Testis (tissue), 2 donors: ENCODE measurements at regions not wholly inside any gene's neighbourhood (a gene's known extent, or its start where the extent isn't known, plus 50 kb on each side); places are given as distances from the start of the nearest gene placed in this dataset.
"Not testable (repeated sequence)": the region's sequence is repeated elsewhere in the genome, so short reads cannot be mapped to it uniquely, and the experiment has no call there.

ENCODE experiments used
- DNase-seq: peaks from one replicate; pipeline ENCODE4 v3.0.0-alpha.2; 2019
- H3K27ac ChIP-seq, 2 donors: fragments of 200-600 bp; sonication (generic); one replicate each; pipeline ENCODE4 v1.5.1; 2019
- H3K27me3 ChIP-seq: fragments of 200-600 bp; sonication (generic); one replicate; pipeline ENCODE4 v1.5.1; 2019
- H3K36me3 ChIP-seq: fragments of 200-600 bp; sonication (generic); one replicate; pipeline ENCODE4 v1.5.1; 2017; ENCODE audit warnings: low read depth; ENCODE audit errors: missing control alignments
- H3K4me1 ChIP-seq: fragments of 200-600 bp; sonication (generic); one replicate; pipeline ENCODE4 v1.5.1; 2019
- H3K4me3 ChIP-seq, 2 donors: fragments of 200-600 bp; sonication (generic); one replicate each; pipeline ENCODE4 v1.5.1; 2017 to 2019
- H3K9me3 ChIP-seq: fragments of 200-600 bp; sonication (generic); one replicate; pipeline ENCODE4 v1.5.1; 2017
- POLR2A ChIP-seq: fragments of 450-650 bp; IDR thresholded peaks from one replicate; pipeline ENCODE4 v1.6.1; 2017; ENCODE audit warnings: antibody characterized with exemption, mild to moderate bottlenecking, moderate library complexity
- WGBS, 2 donors: methylation state at CpG; one replicate each; pipeline ENCODE4 v1.1.5; 2018; 5-methylcytosine and 5-hydroxymethylcytosine counted together
- intact Hi-C: fragments of 100-400 bp; cut with DNase I; formaldehyde crosslinking; loops from one replicate; pipeline ENCODE4 v1.15.1; 2023; ENCODE audit warnings: low total_unique reads
- TF ChIP-seq, protein P1 (sequence below), 3 experiments: fragments of 450-650 bp in 2 of 3; fragments of 200-600 bp in 1 of 3; sonication (generic) in 1 of 3; IDR thresholded peaks; one replicate each; pipeline ENCODE4 v1.5.1; 2016 to 2019; ENCODE audit warnings: antibody characterized with exemption in 3 of 3, mild to moderate bottlenecking in 2 of 3, moderate library complexity in 1 of 3

- Histone ChIP-seq H3K27me3 (no peaks in the 10 kb centered on the region), H3K4me1 (no peaks in the 10 kb centered on the region), H3K9me3 (no peaks in the 10 kb centered on the region), H3K4me3 (no peak overlapping the region), H3K36me3 (no peaks in the 10 kb centered on the region), H3K27ac (no peak overlapping the region)
- WGBS, 2 donors, result 82% methylated on average over 10 of the region's 10 CpGs
- DNase-seq, result no peak
- TF ChIP-seq, protein P1, sequence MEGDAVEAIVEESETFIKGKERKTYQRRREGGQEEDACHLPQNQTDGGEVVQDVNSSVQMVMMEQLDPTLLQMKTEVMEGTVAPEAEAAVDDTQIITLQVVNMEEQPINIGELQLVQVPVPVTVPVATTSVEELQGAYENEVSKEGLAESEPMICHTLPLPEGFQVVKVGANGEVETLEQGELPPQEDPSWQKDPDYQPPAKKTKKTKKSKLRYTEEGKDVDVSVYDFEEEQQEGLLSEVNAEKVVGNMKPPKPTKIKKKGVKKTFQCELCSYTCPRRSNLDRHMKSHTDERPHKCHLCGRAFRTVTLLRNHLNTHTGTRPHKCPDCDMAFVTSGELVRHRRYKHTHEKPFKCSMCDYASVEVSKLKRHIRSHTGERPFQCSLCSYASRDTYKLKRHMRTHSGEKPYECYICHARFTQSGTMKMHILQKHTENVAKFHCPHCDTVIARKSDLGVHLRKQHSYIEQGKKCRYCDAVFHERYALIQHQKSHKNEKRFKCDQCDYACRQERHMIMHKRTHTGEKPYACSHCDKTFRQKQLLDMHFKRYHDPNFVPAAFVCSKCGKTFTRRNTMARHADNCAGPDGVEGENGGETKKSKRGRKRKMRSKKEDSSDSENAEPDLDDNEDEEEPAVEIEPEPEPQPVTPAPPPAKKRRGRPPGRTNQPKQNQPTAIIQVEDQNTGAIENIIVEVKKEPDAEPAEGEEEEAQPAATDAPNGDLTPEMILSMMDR (IDR thresholded peaks at IDR 0.05), result no peak
- TF ChIP-seq POLR2A, result no peak
- intact Hi-C loops, result no loop called here
These were observed 63.0 kb upstream of the TSC22D2 start for GRCh38 chr3:150345021-150345538.

- intact Hi-C loops, result no loop called here
- H3K4me3 ChIP-seq, result no peak overlapping the region
- no peak overlapping the region for H3K27ac ChIP-seq
These were observed 63.9 kb upstream of the TSC22D2 start for GRCh38 chr3:150344079-150344759.

GRCh38 chr3:150342896-150343467 lies 65.1 kb upstream of the TSC22D2 start:
- no peak for DNase-seq

More at GRCh38 chr3:150344079-150344759, 63.9 kb upstream of the TSC22D2 start:
- Histone ChIP-seq H3K9me3 (no peaks in the 10 kb centered on the region), H3K36me3 (no peaks in the 10 kb centered on the region), H3K4me1 (no peaks in the 10 kb centered on the region), H3K27me3 (no peaks in the 10 kb centered on the region)
- TF ChIP-seq, protein P1 (IDR thresholded peaks at IDR 0.05), result no peak
- TF ChIP-seq POLR2A, result no peak
- WGBS, 2 donors, result 67 to 68% methylated on average over 8 of the region's 8 CpGs
- no peak for DNase-seq

GRCh38 chr3:150341891-150342290 lies 66.2 kb upstream of the TSC22D2 start:
- H3K27me3 ChIP-seq, result no peaks in the 10 kb centered on the region
- H3K4me1 ChIP-seq, result no peaks in the 10 kb centered on the region
- intact Hi-C loops, result no loop called here
- no peak for TF ChIP-seq POLR2A
- TF ChIP-seq, protein P1 (IDR thresholded peaks at IDR 0.05), result no peak
- no peak overlapping the region for H3K4me3 ChIP-seq
- DNase-seq, result no peak
- 86 to 90% methylated on average over 3 of the region's 3 CpGs for WGBS, 2 donors
- H3K27ac ChIP-seq, result no peak overlapping the region
- no peaks in the 10 kb centered on the region for H3K36me3 ChIP-seq
- no peaks in the 10 kb centered on the region for H3K9me3 ChIP-seq

More at GRCh38 chr3:150342896-150343467, 65.1 kb upstream of the TSC22D2 start:
- WGBS, 2 donors, result 81 to 85% methylated on average over 2 of the region's 2 CpGs
- no peak overlapping the region for H3K27ac ChIP-seq
- no peaks in the 10 kb centered on the region for H3K27me3 ChIP-seq
- H3K9me3 ChIP-seq, result no peaks in the 10 kb centered on the region
- intact Hi-C loops, result no loop called here
- TF ChIP-seq POLR2A, result no peak
- TF ChIP-seq, protein P1 (IDR thresholded peaks at IDR 0.05), result no peak
- no peaks in the 10 kb centered on the region for H3K4me1 ChIP-seq
- H3K36me3 ChIP-seq, result no peaks in the 10 kb centered on the region
- H3K4me3 ChIP-seq, result no peak overlapping the region

- H3K9me3 ChIP-seq, H3K4me1 ChIP-seq, H3K36me3 ChIP-seq, H3K4me3 ChIP-seq, H3K27ac ChIP-seq, DNase-seq, H3K27me3 ChIP-seq, intact Hi-C loops: not testable (repeated sequence)
- WGBS, 2 donors, result 95% methylated on average over 9 of the region's 9 CpGs
These were observed 71.7 kb upstream of the TSC22D2 start for GRCh38 chr3:150336363-150336762.
